ENCODE measurements at regions not wholly inside any gene's neighbourhood (a gene's known extent, or its start where the extent isn't known, plus 50 kb on each side); places are given as distances from the start of the nearest gene placed in this dataset.

DNA sequence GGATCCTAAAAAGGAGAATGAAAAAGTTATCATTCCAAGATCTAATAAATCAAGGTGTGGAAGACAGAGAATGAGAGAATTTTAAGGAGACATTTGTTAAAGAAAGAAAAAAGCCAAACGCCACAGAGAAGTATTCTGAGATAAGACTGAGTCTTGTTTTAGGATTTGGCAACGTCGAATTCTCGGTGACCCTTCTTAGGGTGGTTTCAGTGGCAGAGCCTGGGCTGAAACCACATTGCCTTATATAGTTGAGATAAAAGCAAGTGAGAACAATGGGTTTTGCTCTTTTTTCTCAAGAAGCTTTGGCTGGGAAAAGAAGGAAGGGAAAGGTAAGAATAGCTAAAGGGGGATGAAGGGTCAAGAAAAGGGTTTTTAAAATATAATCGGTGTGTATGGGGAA lies 209.4 kb downstream of the VEGFC start:
- 95 to 96% methylated on average over 5 of the region's 5 CpGs for WGBS, 2 donors
- peaks cover 21 to 32% of the 10 kb centered on the region in 2 donors for H3K4me1 ChIP-seq
- TF ChIP-seq, protein P1, sequence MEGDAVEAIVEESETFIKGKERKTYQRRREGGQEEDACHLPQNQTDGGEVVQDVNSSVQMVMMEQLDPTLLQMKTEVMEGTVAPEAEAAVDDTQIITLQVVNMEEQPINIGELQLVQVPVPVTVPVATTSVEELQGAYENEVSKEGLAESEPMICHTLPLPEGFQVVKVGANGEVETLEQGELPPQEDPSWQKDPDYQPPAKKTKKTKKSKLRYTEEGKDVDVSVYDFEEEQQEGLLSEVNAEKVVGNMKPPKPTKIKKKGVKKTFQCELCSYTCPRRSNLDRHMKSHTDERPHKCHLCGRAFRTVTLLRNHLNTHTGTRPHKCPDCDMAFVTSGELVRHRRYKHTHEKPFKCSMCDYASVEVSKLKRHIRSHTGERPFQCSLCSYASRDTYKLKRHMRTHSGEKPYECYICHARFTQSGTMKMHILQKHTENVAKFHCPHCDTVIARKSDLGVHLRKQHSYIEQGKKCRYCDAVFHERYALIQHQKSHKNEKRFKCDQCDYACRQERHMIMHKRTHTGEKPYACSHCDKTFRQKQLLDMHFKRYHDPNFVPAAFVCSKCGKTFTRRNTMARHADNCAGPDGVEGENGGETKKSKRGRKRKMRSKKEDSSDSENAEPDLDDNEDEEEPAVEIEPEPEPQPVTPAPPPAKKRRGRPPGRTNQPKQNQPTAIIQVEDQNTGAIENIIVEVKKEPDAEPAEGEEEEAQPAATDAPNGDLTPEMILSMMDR (IDR thresholded peaks at IDR 0.05): no peak
- TF ChIP-seq POLR2A (IDR thresholded peaks at IDR 0.05): no peak
- no peaks in the 10 kb centered on the region for H3K36me3 ChIP-seq
- intact Hi-C loops (cut with DNase I): no loop called here
- H3K9me3 ChIP-seq: no peaks in the 10 kb centered on the region
- H3K4me3 ChIP-seq (replicated peaks in 1 of 3): no peak overlapping the region
- H3K27ac ChIP-seq: no peak overlapping the region
- no peak for DNase-seq
- no peaks in the 10 kb centered on the region for H3K27me3 ChIP-seq

DNA sequence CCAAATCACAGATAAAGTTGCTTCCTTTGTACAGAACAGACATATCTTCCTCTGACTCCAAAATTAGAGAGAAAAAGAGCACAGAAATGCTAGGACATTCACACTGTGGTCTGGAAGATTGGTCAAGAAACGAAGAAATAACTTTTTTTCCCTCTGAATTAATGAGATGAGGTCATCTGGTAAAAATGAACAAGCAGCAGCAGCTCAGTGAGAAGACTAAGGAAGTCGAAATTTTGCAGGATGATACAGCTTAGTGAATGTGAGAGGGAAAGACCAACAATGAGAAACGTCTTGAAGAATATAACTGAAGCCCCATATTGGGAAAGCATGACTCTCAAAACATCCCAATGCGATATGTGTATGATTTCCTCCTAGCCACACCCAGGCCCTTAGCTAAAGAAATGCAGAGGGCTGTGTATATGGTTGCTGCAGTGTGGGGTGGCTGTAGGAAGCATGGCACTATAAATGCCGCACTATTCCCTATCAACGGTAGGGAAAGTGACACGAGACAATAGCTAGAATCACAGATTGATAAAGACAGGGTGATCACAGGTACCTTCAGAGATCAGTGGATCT lies 208.6 kb downstream of the VEGFC start:
- Histone ChIP-seq H3K4me3 (replicated peaks in 1 of 3) (no peak overlapping the region), H3K27me3 (no peaks in the 10 kb centered on the region), H3K9me3 (no peaks in the 10 kb centered on the region), H3K4me1 (peaks cover 17 to 24% of the 10 kb centered on the region in 2 donors), H3K27ac (no peak overlapping the region), H3K36me3 (no peaks in the 10 kb centered on the region)
- WGBS, 2 donors: 75 to 93% methylated on average over 7 of the region's 7 CpGs
- no peak for TF ChIP-seq POLR2A (IDR thresholded peaks at IDR 0.05)
- TF ChIP-seq, protein P1 (IDR thresholded peaks at IDR 0.05): no peak
- no peak for DNase-seq
- intact Hi-C loops (cut with DNase I): no loop called here

DNA sequence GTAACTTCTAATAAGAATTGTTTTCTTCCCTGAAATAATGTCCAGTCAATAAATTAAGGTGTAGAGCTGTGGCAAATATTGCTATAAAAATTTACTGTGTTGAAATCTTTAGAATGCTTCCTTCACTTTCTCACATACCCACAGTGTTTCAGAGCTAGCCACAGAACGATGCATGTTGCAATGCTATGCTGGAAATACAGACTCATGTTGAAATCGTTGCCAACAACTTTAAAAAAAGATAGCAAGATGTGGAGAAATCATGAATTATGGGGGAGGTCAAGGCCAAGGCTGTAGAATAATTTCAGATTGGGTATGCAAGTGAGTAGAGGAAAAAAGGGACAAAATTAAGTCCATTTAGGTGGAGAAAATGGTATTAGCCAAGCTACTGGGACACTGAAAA lies 204.8 kb downstream of the VEGFC start:
- no peak overlapping the region for H3K4me3 ChIP-seq (replicated peaks in 1 of 3)
- intact Hi-C loops (cut with DNase I): no loop called here
- H3K36me3 ChIP-seq: no peaks in the 10 kb centered on the region
- no peaks in the 10 kb centered on the region for H3K9me3 ChIP-seq
- H3K27me3 ChIP-seq: no peaks in the 10 kb centered on the region
- H3K27ac ChIP-seq: no peak overlapping the region
- TF ChIP-seq, protein P1 (IDR thresholded peaks at IDR 0.05): no peak
- no peak for TF ChIP-seq POLR2A (IDR thresholded peaks at IDR 0.05)
- no peak for DNase-seq
- no peaks in the 10 kb centered on the region for H3K4me1 ChIP-seq
- WGBS, 2 donors: 60 to 67% methylated on average over 2 of the region's 2 CpGs

DNA sequence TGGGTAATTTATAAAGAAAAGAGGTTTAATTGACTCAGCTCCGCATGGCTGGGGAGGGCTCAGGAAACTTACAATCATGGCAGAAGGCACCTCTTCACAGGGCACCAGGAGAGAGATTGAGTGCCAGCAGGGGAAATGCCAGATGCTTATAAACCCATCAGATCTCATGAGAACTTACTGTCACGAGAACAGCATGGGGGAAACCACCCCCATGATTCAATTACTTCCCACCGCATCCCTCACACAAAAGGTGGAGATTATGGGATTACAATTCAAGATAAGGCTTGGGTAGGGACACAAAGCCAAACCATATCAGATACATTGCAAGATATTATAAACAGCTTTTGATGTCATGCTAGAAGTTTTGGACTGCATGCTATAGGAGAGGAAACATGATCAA lies 204.3 kb downstream of the VEGFC start:
- TF ChIP-seq, protein P1 (IDR thresholded peaks at IDR 0.05): no peak
- TF ChIP-seq POLR2A (IDR thresholded peaks at IDR 0.05): no peak
- H3K9me3 ChIP-seq: no peaks in the 10 kb centered on the region
- WGBS, 2 donors: 93 to 94% methylated on average over 3 of the region's 3 CpGs
- H3K4me1 ChIP-seq: no peaks in the 10 kb centered on the region
- no peaks in the 10 kb centered on the region for H3K27me3 ChIP-seq
- H3K27ac ChIP-seq: no peak overlapping the region
- H3K36me3 ChIP-seq: no peaks in the 10 kb centered on the region
- no peak overlapping the region for H3K4me3 ChIP-seq (replicated peaks in 1 of 3)
- no peak for DNase-seq
- intact Hi-C loops (cut with DNase I): no loop called here

DNA sequence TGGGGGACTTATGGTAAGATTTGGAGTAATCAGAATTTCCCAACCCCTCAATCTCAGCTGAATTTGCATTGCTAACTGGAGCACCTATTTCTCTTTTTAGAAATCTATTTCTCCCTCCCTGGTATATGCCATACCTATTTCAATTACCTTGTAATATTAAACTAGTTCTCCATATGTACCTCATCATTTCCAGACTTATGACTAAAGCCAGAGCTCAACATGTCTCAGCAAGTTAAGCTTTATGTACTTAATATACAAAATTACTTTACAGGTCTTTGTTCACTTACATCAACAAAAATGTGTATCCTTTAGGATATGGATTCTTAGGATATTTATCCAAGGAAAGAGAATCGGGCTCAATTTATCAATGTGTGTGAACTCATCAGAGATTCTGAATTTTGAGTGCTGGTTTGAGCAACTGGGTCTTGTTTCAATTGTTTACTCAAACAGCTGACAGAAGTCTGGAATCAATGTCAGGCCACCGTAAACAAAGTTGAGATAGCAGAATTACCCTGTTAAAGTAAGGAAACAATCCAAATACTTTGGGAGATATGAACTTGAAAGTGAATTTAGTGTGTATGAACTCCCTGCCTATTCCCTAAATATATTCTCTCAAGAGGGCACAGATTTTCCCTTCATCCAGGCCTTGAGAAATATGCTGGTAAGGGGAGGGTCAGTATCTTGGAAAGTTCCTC lies 199.6 kb downstream of the VEGFC start:
- WGBS, 2 donors: 87 to 89% methylated on average over 2 of the region's 2 CpGs
- no peak for DNase-seq

More for the DNA sequence above, 199.6 kb downstream of the VEGFC start:
- Histone ChIP-seq H3K27me3 (no peaks in the 10 kb centered on the region), H3K9me3 (no peaks in the 10 kb centered on the region), H3K27ac (no peak overlapping the region), H3K36me3 (no peaks in the 10 kb centered on the region), H3K4me3 (replicated peaks in 1 of 3) (no peak overlapping the region), H3K4me1 (no peaks in the 10 kb centered on the region)
- no peak for TF ChIP-seq POLR2A (IDR thresholded peaks at IDR 0.05)
- TF ChIP-seq, protein P1 (IDR thresholded peaks at IDR 0.05): no peak
- intact Hi-C loops (cut with DNase I): no loop called here

All from thyroid gland (tissue), 4 donors.